HG02610 (cell line): ENCODE measurements at regions not wholly inside any gene's neighbourhood (a gene's known extent, or its start where the extent isn't known, plus 50 kb on each side); places are given as distances from the start of the nearest gene placed in this dataset.
A peak's percentile ranks its signal among the peaks of the same experiment; 100 is the strongest.
"Not testable (repeated sequence)": the region's sequence is repeated elsewhere in the genome, so short reads cannot be mapped to it uniquely, and the experiment has no call there.

Experiments used
- ATAC-seq: cut with Tn5 transposase; IDR thresholded peaks from one replicate; pipeline ENCODE4 v1.9.1; 2021; ENCODE audit warnings: mild to moderate bottlenecking, moderate library complexity; ENCODE audit not compliant: unreplicated experiment

- not testable (repeated sequence) for ATAC-seq
These were observed 385.3 kb downstream of the AMY1C start for GRCh38 chr1:104135036-104135435.

GRCh38 chr1:104136621-104137020 lies 386.9 kb downstream of the AMY1C start:
- no peak for ATAC-seq

- ATAC-seq, result no peak
These were observed 407.0 kb downstream of the AMY1C start for GRCh38 chr1:104156738-104157137.

- ATAC-seq, result no peak
These were observed 414.3 kb downstream of the AMY1C start for GRCh38 chr1:104163912-104164476.

GRCh38 chr1:104172243-104172681 lies 422.6 kb downstream of the AMY1C start:
- no peak for ATAC-seq

- no peak for ATAC-seq
These were observed 432.6 kb downstream of the AMY1C start for GRCh38 chr1:104182251-104182650.

GRCh38 chr1:104189207-104189606 lies 439.5 kb downstream of the AMY1C start:
- no peak for ATAC-seq

GRCh38 chr1:104190821-104191220 lies 441.1 kb downstream of the AMY1C start:
- ATAC-seq, result no peak

GRCh38 chr1:104195395-104195794 lies 445.7 kb downstream of the AMY1C start:
- ATAC-seq, result no peak

GRCh38 chr1:104196136-104196535 lies 446.4 kb downstream of the AMY1C start:
- no peak for ATAC-seq

GRCh38 chr1:104197516-104197915 lies 447.8 kb downstream of the AMY1C start:
- ATAC-seq, result no peak

GRCh38 chr1:104212239-104212638 lies 462.5 kb downstream of the AMY1C start:
- ATAC-seq, result no peak

GRCh38 chr1:104217395-104217986 lies 467.8 kb downstream of the AMY1C start:
- not testable (repeated sequence) for ATAC-seq

- ATAC-seq, result no peak
These were observed 480.2 kb downstream of the AMY1C start for GRCh38 chr1:104229860-104230259.

GRCh38 chr1:104231676-104232075 lies 482.0 kb downstream of the AMY1C start:
- no peak for ATAC-seq

GRCh38 chr1:104235141-104235540 lies 485.4 kb downstream of the AMY1C start:
- no peak for ATAC-seq

- no peak for ATAC-seq
These were observed 489.3 kb downstream of the AMY1C start for GRCh38 chr1:104238991-104239390.

- no peak for ATAC-seq
These were observed 498.7 kb downstream of the AMY1C start for GRCh38 chr1:104248385-104248784.

GRCh38 chr1:104259481-104259880 lies 509.8 kb downstream of the AMY1C start:
- ATAC-seq, result no peak

- not testable (repeated sequence) for ATAC-seq
These were observed 513.4 kb downstream of the AMY1C start for GRCh38 chr1:104263110-104263509.

GRCh38 chr1:104264521-104264920 lies 514.8 kb downstream of the AMY1C start:
- no peak for ATAC-seq

- no peak for ATAC-seq
These were observed 515.5 kb downstream of the AMY1C start for GRCh38 chr1:104265163-104265562.

GRCh38 chr1:104266612-104267011 lies 516.9 kb downstream of the AMY1C start:
- ATAC-seq, result peak; percentile 69
